CD4-positive, alpha-beta T cell treated with Interleukin-4 for 1 hour (primary cell): ENCODE measurements at regions not wholly inside any gene's neighbourhood (a gene's known extent, or its start where the extent isn't known, plus 50 kb on each side); places are given as distances from the start of the nearest gene placed in this dataset.
"Not testable (repeated sequence)": the region's sequence is repeated elsewhere in the genome, so short reads cannot be mapped to it uniquely, and the experiment has no call there.

ENCODE experiments used
- DNase-seq, 2 donors: peaks; one replicate each; pipeline ENCODE4 v3.0.0-alpha.2; 2020 to 2022

DNA sequence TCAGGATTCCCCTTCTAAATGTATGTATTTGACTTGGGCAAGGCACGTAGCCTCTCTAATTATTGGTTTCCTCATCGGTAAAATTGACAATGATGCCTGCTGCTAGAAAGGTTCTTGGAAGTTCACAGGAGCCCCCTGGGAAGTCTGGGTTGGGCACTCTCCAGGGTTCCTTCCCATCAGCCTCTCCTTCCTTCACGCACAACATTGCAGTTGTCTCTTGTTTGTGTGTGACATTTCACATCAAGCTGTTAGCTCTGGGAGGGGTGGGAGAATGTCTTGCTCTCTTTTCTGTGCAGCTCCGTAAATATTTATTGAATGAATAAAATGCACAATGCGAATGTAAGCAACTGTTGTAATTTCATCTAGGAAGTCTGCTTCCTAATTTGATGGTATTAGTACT is 153.2 kb upstream of the PRICKLE1 start:
- no peak for DNase-seq

DNA sequence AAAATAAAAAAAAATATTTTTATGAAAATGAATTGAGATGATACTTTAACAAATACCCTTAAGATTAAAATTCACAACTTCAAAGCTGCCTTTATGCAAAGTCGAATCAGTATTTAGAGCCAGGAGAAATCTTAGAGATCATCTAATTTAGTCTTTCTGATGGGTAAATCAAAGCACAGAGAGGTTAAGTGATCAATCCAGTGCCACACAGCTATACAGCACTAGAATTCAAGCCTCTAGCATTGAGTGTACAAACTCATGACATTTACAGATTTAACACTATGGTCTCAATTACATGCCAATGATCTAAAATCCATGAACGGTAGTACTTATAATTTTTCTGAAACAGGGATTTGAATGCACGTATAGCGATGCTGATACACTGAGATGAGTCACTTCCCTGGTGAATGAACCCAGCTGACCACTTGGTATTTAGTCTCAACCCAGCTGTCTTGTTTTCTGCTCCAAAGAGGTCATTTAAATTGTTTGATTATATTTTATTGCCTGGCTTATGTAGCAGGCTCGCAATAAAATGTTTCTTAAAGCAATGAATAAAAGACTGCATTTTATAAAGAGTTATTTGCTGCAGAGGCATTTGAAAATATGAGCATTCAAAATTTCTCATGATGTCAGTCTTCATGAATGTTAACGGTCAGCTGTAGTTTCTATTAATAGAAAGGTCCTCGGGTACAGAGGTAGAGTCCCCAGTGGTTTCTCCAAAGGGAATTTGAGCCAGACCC is 152.4 kb upstream of the PRICKLE1 start:
- DNase-seq, result no peak

DNA sequence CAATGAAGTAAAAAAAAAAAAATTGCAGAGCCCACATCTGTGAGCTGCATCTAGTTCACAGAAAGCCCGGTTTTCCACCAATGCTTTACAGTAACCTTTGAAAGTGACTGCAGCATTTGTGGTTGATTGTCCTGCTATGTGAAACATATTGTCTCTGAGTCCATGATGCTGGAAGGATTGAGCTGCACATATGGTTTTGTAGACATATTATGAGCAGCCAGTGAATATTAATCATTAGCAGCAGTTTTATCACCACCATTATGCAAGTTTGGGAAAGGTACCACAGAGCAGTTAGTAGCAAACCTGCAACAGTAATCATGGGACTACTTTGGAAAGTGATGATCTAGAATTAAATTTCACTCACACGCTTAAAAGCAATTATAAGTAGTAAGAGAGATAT is 151.5 kb upstream of the PRICKLE1 start:
- DNase-seq, result no peak

DNA sequence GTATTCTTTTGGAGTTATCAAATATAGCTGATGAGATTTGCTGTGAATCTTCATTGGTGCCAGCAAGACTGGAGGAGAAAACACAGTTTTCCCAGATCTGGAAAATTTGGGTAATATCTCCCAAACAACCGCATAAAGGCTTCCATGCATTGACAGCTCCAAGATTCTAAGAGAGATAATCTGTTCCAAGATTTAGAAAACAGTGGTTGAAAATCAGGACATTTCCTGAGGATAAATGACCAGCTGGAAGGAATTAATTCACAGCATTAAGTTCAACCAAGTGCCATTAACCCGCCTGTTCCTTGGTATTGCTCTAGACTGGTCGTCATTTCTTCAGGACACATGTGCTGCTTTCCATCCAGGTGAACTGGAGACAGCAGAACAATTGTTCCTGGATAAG is 147.9 kb upstream of the PRICKLE1 start:
- DNase-seq, result no peak

DNA sequence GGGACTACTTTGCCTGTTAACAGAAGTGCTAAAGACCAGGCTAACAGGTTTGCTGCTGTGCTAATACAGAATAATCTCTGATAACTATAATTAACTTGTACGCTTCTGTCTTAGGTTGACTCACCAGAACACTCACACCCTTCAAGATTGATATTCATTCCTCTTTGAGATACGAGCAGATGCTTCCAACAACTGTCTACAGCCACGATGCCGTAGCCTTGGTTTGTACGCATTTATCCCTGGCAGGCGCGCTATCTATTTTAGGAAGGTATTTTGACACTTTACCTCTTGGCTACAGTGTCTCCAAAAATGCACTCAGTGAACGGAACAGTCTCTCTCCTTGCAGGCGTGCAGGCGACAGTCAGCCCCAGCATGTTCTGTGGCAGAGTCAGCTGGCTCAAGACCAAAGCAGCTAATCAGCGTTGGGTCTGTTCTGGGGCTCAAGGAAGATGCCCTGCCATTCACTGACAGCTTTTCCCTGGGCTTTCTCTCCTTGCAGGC is 146.4 kb upstream of the PRICKLE1 start:
- DNase-seq, result no peak

DNA sequence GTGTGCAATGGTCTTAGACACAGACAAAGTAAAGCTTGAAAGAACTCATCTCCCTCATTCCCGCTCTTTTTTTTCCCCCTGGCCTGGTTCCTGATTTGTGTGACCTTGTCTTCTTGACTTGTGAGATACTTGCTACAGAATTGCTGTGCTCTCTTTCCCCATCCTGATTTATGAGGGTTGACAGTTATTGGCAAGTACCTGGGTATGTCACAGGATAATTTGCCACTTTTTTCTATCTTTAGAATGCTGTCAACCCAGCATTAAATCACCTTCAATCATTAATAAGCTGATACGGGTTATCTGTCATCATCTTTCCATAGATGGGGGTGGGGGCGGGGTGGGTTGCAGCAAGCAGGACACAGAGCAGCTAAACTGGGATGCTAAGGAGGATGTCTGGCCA is 144.4 kb upstream of the PRICKLE1 start:
- DNase-seq, result no peak

DNA sequence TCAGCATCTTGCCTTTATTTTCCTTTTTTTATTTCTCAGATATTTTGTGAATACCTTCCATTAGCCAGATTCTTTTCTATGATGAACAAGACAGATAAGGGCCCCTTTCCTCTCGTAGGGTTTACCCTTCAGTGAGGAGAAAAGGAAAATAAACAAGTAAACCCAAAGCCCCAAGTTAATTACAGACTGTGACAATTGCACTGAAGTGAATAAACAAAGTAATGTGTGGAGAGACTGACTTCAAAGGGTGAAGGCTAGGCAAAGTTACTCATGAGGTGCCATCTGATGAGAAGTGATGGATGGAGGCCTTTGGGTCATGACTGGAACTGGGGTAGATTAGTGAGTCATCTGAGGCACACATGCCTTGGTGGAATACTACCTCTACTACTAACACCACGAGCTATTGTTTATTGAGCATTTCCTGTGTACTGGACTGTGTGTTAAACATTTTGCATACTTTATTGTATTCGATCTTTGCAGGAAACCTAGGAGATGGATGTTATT is 143.4 kb upstream of the PRICKLE1 start:
- no peak for DNase-seq

DNA sequence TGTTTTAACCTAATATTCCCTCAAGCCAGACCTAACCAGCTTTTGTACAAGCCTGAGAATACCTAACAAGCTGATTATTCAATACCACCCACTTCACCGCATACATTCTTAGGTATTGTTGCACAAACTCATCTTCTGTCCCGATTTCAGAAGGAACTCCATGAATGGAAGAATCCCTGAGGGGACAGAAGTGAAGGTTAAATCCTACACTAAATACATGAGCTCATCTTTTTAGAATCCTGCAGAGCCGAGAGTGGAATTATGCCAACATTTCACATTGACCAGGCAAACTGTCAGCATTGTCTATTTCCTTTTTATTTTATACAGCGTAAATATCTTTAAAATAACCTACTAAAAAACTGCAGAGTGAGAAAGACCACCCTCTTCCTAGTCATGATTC is 140.7 kb upstream of the PRICKLE1 start:
- DNase-seq, result no peak

DNA sequence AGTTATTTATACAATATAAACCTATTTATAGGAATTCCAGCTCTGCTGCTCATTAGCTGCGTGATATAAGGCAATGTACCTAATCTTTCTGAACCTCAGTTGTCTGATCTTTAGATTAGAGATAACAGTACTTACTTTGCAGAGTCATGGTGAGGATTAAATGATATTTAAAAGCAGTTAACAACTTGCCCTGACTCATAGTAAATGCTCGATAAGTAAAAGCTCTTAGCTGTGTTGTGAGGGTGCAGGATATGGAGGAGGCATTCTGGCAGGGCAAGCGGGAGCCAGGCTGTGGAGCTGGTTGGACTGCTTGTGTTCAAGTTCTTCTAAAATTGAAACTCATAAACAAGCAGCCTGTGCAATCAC is 140.0 kb upstream of the PRICKLE1 start:
- DNase-seq, result no peak

DNA sequence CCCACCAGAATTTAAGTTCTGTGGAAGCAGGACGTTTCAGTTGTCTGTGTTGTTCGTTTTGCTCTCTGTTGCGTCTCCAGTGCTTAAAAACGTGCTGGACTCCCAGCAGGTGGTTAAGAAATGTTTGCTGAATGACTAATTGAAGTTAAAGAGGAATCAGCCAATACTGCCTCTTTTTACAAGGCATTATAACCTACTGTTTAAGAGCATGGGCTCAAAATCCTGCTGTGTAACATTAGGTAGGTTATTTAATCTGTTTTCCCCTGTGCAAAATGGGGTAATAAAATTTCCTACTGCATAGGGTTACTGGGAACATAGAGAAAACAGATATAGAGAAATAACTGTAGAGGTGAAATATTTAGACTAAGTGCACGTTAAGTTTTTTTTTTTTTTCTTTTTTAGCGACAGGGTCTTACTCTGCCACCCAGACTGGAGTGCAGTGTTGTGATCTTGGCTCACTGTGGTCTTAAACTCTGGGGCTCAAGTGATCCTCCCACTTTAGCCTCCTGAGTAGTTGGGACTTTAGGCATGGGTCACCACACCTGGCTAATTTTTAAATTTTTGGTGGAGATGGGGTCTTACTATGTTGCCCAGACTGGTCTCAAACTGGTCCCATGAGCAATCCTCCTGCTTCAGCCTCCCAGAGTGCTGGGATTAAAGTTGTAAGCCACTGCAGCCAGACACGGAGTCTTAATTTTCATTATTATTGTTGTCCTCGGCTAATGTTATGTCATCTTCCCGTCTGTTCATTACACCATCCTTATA is 139.4 kb upstream of the PRICKLE1 start:
- no peak for DNase-seq

DNA sequence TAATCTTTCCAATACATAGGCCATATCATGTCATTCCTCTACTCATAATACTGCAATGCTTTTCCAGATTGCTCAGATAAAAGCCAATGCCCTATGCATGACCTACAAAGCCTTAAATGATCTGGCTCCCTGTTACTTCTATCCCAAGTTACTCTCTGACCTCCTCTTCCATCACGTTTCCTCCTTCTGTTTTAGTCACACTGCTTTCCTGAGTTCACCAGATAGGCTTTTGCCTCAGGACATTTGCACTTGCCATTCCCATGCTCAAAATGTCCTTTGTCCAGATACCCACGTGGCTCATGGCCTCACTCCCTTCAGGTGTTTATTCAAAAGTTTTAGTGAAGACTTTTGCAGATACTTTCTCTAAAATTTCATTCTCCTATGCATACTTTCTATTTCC is 138.7 kb upstream of the PRICKLE1 start:
- DNase-seq, result no peak

DNA sequence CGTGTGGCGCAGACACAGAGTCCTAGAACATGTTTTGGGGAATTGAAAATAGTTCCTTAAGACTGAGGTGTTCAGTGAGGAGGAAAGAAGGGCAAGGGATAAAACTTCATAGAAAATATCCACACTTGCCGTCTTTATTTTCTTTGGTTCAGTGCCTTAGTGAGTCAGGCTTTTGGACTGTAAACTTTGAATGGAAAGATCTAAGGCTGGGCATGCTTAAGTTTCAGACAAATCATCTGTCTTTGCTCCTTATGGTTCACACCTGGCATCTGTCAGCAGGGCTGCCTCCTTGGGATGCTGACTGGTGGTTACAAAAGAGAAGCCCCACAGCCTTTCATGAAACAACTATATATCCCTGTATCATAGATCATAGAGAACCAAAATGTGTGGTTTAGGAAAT is 136.3 kb upstream of the PRICKLE1 start:
- no peak for DNase-seq

DNA sequence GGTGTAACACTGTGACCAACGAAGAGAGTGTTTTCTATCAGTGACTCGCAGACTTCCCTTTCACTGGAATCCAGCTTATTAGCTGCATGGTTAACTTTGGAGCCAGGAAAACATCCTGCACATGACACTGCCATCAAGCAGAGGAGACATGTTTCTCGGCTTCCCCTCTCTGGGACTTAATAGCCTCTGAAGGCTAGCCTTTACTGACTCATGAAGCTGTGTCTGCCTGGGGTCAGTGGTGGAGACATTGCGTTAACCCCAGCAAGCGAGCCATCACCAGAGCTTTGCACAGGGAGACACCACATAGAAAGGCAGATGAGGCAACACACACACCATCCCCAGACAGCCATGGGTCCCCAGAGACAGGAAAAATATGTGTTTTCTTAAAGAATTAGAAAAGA is 126.9 kb upstream of the PRICKLE1 start:
- no peak for DNase-seq

DNA sequence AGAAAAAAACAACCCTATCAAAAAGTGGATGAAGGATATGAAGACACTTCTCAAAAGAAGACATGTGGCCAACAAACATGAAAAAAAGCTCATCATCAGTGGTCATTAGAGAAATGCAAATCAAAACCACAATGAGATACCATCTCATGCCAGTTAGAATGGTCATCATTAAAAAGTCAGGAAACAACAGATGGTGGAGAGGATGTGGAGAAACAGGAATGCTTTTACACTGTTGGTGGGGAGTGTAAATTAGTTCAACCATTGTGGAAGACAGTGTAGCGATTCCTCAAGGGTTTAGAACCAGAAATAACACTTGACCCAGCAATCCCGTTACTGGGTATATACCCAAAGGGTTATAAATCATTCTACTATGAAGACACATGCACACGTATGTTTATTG is 124.0 kb upstream of the PRICKLE1 start:
- not testable (repeated sequence) for DNase-seq

DNA sequence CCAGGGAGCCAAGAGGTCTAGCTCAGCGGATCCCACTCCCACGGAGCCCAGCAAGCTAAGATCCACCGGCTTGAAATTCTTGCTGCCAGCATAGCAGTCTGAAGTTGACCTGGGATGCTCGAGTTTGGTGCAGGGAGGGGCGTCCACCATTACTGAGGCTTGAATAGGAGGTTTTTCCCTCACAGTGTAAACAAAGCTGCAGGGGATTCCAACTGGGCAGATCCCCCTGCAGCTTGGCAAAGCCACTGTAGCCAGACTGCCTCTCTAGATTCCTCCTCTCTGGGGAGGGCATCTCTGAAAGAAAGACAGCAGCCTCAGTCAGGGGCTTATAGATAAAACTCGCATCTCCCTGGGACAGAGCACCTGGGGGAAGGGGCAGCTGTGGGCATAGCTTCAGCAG is 118.8 kb upstream of the PRICKLE1 start:
- not testable (repeated sequence) for DNase-seq

DNA sequence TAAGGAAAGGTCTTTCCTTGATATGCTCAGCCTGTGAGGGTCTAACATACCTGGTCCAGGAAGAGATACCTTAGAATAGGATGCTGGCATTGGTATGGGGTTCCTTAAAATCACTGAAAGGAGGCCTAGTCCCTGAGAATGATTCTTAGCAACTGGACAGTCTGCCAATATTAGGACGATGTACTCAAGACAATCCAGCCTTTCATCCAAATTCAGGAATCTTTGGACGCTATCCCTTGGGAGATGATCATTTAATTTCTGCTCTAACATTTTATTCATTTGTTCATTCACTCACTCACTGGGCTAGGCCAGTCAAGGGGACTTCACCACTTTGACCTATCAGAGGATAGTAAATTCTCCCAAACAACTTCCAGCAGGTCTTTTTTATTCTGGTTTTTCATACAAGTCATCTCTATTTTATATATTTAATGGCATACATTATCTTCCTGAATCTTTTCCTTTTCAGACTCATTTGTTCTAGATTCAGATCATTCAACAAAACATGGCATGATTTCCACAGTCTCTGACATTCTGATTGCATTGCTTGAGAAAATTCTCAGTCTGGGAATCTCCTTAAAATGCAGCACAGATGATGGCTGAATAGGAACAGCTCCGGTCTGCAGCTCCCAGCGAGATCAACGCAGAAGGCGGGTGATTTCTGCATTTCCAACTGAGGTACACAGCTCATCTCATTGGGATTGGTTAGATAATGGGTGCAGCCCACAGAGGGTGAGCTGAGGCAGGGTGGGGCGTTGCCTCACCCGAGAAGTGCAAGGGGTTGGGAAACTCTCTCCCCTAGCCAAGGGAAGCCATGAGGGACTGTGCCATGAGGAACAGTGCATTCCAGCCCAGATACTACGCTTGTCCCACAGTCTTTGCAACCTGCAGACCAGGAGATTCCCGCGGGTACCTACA is 118.0 kb upstream of the PRICKLE1 start:
- DNase-seq, result no peak

DNA sequence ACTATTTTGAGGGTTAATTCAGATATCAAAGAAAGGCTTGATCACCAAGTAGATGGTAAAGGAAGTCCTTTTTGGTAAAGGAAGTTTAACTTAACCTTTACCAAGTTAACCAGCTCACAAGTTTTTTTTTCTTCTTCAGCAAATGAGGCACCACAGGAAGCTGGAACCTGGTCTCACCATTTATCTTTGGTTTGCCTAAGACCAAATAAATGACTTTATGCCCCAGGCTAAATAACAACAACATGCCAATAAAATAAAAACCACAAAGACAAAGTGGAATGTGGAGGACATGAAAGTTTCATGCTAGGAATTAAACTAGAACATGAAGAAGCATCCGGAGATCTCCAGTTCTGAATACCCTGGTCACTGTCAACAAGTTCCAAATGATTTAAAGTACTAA is 116.8 kb upstream of the PRICKLE1 start:
- no peak for DNase-seq

DNA sequence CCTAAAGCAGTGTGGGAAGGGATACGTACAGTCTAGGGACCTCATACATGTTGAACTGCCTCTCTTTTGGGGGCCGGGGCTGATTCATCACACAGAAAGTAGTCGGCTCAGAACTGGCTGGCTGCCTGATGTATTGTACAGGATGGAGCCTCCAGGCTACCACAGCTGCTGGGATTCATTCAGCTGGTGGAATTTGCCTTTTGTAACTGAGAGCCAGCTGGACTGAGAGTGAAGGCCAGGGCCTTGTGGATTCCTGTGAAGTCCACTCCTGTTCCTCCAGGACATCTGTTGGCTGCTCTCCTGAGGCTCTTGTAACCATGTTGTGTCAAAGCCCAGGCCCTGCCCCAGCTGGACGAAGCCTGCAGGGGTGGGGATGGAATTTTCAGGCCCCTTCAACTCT is 116.3 kb upstream of the PRICKLE1 start:
- DNase-seq, result no peak

DNA sequence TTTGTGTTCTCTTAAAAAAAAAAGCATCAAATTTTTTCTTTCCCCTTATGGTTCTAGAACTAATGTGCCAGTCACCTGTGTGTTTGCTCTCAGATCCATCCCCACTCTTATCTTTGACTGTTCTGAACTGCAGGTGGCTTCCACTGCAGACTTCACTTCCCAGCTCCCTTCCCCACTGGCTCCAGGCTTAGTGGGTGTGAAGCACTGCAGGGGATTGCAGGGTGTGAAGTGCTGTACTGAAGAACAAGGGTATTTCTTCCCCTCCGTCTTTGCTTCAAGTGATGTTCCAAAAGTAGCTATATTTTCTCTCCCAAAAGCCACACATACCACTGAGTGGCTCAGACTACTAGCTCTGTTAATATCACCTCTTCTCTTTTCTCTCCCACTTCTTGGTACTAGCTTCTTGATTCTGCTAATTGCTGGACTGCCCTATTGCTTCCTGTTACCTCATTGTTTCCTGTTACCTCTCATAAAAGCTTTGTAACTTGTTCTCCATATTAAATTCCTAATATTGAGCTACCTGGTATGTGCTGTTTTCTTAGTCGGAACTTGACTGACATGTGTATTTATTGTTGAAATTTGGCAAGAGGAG is 115.4 kb upstream of the PRICKLE1 start:
- DNase-seq, result no peak

DNA sequence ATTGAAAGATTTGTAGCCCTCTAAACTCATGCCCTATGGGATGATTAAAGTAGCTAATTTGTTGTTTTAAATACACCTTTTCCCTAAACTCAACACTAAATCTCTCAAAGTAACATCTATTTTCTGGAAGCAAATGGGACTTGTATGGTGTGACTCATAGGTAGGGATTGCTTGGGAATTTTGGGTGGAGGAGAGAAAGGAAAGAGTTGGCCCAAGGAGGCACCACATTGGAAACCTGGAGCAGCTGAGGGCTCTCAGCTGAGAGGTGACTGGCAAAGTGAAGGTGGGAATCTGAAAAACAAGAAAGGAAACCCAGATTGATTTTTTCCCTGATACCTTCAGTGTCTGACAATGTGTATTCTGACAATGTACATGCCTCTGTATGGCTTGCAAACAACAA is 114.8 kb upstream of the PRICKLE1 start:
- DNase-seq, result no peak

DNA sequence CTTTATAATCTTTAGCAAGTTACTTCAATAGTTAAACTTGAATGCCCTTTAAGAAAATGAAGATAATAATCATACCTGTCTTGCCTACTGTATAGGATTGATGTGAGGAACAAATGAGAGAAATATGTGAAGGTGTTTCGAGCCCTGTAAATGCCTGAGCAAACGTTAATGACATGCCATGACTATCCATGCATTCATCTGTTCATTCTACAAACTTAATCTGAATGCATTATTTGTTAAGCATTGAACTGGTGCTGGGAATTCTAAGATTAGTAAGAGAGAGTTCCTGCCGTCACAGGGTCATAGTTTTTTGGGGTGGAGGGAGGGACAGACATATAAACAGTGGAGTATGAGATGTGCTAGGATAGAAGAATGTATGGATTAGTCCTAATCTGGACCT is 111.5 kb upstream of the PRICKLE1 start:
- no peak for DNase-seq

DNA sequence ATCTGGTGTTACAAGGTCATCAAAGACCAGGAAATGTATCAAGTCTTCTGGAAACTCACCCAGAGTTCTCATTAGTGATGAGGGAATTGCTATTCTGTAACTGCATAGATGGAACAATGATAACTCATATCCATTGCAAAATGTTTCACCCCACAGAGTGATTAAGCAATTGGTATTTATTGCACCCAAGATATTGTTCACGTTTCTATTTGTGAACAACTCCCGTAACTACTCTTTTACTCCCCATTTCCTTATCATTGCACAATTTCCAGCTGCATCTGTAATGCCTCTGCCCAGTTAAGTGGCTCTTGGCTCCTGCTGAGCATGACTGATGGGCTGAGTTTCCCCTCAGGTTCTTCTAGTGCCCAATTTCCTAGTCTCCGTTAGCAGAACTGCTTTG is 108.7 kb upstream of the PRICKLE1 start:
- no peak for DNase-seq
